Esophagus squamous epithelium (tissue), 5 donors: ENCODE measurements at regions not wholly inside any gene's neighbourhood (a gene's known extent, or its start where the extent isn't known, plus 50 kb on each side); places are given as distances from the start of the nearest gene placed in this dataset.

Source experiments
- DNase-seq: peaks from one replicate; lab custom pipeline; 2025; lab: John Stamatoyannopoulos, UW
- H3K27ac ChIP-seq, 4 donors: fragments of 200-600 bp; sonication (generic); one replicate each; pipeline ENCODE4 v1.5.1; 2016 to 2019; ENCODE audit warnings: mild to moderate bottlenecking in 1 of 4
- H3K27me3 ChIP-seq, 4 donors: fragments of 200-600 bp; sonication (generic); 1 replicate in 3 of 4; 2 replicates in 1 of 4; pipeline versions ENCODE4 v1.5.1 to v1.6.0; 2017 to 2021; ENCODE audit warnings: antibody characterized with exemption in 1 of 4
- H3K36me3 ChIP-seq, 3 donors: fragments of 200-600 bp; sonication (generic); one replicate each; pipeline ENCODE4 v1.5.1; 2016 to 2019
- H3K4me1 ChIP-seq, 3 donors: fragments of 200-600 bp; sonication (generic); one replicate each; pipeline ENCODE4 v1.5.1; 2017 to 2019
- H3K4me3 ChIP-seq, 4 donors: fragments of 200-600 bp; sonication (generic); 1 replicate in 3 of 4; 2 replicates in 1 of 4; pipeline ENCODE4 v1.5.1; 2016 to 2019; ENCODE audit warnings: mild to moderate bottlenecking in 2 of 4, moderate library complexity in 1 of 4
- H3K9me3 ChIP-seq, 3 donors: fragments of 200-600 bp; sonication (generic); one replicate each; pipeline ENCODE4 v1.5.1; 2016 to 2019
- POLR2A ChIP-seq, 4 donors: fragments of 450-650 bp; IDR thresholded peaks; one replicate each; pipeline ENCODE4 v1.6.1; 2017; ENCODE audit warnings: antibody characterized with exemption in 4 of 4, mild to moderate bottlenecking in 4 of 4, moderate library complexity in 3 of 4
- WGBS, 2 donors: methylation state at CpG; one replicate each; pipeline ENCODE4 v1.1.5; 2018; 5-methylcytosine and 5-hydroxymethylcytosine counted together
- intact Hi-C: fragments of 100-400 bp; cut with DNase I; formaldehyde crosslinking; loops from one replicate; pipeline ENCODE4 v1.15.0; 2022
- TF ChIP-seq, protein P1 (sequence below), 6 experiments: fragments of 450-650 bp in 4 of 6; fragments of 200-600 bp in 2 of 6; sonication (generic) in 2 of 6; IDR thresholded peaks; one replicate each; pipeline ENCODE4 v1.5.1; 2016 to 2019; ENCODE audit warnings: antibody characterized with exemption in 6 of 6, mild to moderate bottlenecking in 4 of 6, moderate library complexity in 4 of 6
- donor health status: DM: yes; HTN: yes; CAD: no.

DNA sequence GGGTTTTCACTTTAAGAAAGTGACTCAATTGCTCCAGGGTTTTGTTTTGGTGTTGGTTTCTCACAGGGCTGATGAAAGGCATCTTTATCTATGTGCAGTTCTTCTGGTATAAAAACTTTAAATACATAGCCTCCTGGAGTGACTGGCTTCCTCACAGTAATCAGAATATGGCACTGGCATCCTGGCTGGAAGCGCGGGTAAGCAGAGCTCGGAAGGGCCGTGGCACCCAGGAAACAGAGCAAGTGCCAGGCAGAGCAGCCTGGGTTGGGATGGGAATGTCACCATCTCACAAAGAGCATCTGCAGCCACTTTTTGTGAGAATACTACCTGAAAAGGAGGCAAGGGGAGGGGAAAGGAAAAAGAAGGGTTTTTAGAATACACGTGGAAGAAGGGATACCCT is 534.7 kb downstream of the PLCL1 start:
- no peaks in the 10 kb centered on the region for H3K9me3 ChIP-seq
- intact Hi-C loops = no loop called here
- H3K4me3 ChIP-seq = no peak overlapping the region
- DNase-seq = no peak
- no peaks in the 10 kb centered on the region for H3K4me1 ChIP-seq
- WGBS, 2 donors = 86 to 91% methylated on average over 1 to 5 of the region's 5 CpGs
- H3K27ac ChIP-seq = no peak overlapping the region
- no peaks in the 10 kb centered on the region for H3K36me3 ChIP-seq
- TF ChIP-seq POLR2A (IDR thresholded peaks at IDR 0.05) = no peak
- TF ChIP-seq, protein P1, sequence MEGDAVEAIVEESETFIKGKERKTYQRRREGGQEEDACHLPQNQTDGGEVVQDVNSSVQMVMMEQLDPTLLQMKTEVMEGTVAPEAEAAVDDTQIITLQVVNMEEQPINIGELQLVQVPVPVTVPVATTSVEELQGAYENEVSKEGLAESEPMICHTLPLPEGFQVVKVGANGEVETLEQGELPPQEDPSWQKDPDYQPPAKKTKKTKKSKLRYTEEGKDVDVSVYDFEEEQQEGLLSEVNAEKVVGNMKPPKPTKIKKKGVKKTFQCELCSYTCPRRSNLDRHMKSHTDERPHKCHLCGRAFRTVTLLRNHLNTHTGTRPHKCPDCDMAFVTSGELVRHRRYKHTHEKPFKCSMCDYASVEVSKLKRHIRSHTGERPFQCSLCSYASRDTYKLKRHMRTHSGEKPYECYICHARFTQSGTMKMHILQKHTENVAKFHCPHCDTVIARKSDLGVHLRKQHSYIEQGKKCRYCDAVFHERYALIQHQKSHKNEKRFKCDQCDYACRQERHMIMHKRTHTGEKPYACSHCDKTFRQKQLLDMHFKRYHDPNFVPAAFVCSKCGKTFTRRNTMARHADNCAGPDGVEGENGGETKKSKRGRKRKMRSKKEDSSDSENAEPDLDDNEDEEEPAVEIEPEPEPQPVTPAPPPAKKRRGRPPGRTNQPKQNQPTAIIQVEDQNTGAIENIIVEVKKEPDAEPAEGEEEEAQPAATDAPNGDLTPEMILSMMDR (IDR thresholded peaks at IDR 0.05) = no peak
- peaks cover 0 to 3% (median 0%) of the 10 kb centered on the region in 4 donors for H3K27me3 ChIP-seq

DNA sequence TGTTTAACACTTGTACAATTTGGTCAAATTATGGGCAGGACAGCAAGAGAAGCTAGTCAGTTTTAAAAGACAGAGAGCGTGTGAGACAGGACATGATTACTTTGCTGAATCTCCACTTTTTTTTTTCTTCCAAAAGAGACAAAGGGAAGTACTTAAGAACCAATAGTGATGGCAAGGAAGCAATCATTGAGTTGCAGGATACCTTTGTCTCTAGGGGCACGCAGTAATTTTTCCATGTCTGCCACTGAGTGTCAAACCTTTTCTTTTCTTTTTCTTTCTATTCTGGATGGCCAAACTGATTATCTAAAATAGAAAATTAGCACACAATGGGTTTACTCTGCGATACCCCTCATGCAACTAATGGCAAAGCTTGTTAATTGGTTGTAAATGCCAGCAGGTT is 533.0 kb downstream of the PLCL1 start:
- intact Hi-C loops = no loop called here
- no peak for TF ChIP-seq POLR2A (IDR thresholded peaks at IDR 0.05)
- TF ChIP-seq, protein P1 (IDR thresholded peaks at IDR 0.05) = no peak
- H3K27me3 ChIP-seq = peaks cover 0 to 3% (median 0%) of the 10 kb centered on the region in 4 donors
- no peaks in the 10 kb centered on the region for H3K9me3 ChIP-seq
- no peaks in the 10 kb centered on the region for H3K4me1 ChIP-seq
- no peak for DNase-seq
- no peaks in the 10 kb centered on the region for H3K36me3 ChIP-seq
- no peak overlapping the region for H3K4me3 ChIP-seq
- H3K27ac ChIP-seq = no peak overlapping the region
- WGBS, 2 donors = 47 to 59% methylated on average over 3 of the region's 3 CpGs

DNA sequence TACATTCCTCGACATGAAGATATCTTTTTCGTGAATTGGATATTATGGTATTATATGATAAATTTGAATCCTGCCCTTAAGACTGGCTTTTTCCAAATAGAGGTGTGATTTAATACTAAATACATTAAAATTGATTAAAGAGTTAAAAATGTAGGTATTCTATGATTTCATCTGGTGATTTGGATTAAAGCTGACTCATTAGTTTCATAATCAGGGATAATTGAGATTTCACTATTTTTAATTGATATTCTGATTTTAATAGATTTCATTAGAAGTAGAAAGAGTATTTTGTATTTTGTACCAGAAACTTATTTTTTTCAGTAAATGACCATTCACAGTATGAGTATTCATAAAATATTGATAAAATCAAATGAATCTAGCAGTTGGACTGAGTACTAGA is 524.1 kb downstream of the PLCL1 start:
- Histone ChIP-seq H3K9me3 (no peaks in the 10 kb centered on the region), H3K4me1 (no peaks in the 10 kb centered on the region), H3K27ac (no peak overlapping the region), H3K4me3 (no peak overlapping the region), H3K27me3 (no peaks in the 10 kb centered on the region), H3K36me3 (no peaks in the 10 kb centered on the region)
- intact Hi-C loops = no loop called here
- WGBS, 2 donors = 78 to 92% methylated on average over 2 of the region's 2 CpGs
- TF ChIP-seq, protein P1 (IDR thresholded peaks at IDR 0.05) = no peak
- TF ChIP-seq POLR2A (IDR thresholded peaks at IDR 0.05) = no peak
- no peak for DNase-seq

DNA sequence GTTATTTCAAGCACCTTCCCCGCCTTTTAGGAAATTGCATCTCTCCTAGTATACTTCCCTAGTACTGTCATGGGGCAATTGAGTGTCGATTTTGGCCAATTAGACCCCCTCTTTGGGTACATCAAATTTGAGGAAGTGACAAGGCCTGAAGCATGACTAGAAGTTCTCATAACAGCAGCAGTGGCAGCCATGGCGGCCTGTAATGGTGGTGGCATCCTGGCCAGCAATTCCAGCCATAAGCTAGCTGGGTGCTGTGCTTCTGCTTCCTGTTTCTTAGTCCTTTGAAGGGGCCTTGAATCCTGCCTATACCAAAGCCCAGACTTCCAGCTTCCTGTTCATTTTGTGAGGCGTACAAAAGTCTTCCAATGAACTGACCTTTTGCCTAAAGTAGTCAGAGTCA is 523.1 kb downstream of the PLCL1 start:
- Histone ChIP-seq H3K27ac (no peak overlapping the region), H3K4me1 (no peaks in the 10 kb centered on the region), H3K4me3 (no peak overlapping the region), H3K9me3 (no peaks in the 10 kb centered on the region), H3K36me3 (no peaks in the 10 kb centered on the region), H3K27me3 (no peaks in the 10 kb centered on the region)
- intact Hi-C loops = no loop called here
- TF ChIP-seq POLR2A (IDR thresholded peaks at IDR 0.05) = no peak
- TF ChIP-seq, protein P1 (IDR thresholded peaks at IDR 0.05) = no peak
- no peak for DNase-seq
- 73 to 77% methylated on average over 3 to 4 of the region's 4 CpGs for WGBS, 2 donors

DNA sequence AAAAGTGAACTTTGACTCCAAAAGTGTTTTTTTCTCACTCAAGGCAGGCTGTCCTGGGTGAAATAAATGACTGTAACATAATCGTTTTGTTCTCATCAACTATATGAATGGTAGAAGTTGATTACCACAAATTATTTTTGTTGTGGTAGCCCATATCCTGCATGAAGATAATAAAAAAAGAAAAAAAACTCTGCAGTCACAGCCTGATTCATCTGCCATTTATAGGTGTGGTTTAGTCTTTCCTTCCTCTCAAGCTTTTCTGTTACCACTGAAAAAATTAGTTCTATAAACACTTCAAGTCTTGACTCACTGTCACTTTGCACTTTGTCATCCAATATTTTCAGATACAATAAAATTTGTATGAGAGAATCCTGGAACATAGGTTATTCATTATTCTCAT is 522.0 kb downstream of the PLCL1 start:
- no peaks in the 10 kb centered on the region for H3K9me3 ChIP-seq
- 55 to 57% methylated on average over 1 of the region's 1 CpG for WGBS, 2 donors
- no peak overlapping the region for H3K4me3 ChIP-seq
- no peak for DNase-seq
- peaks cover 0 to 10% (median 0%) of the 10 kb centered on the region in 4 donors for H3K27me3 ChIP-seq
- H3K27ac ChIP-seq = no peak overlapping the region
- TF ChIP-seq POLR2A (IDR thresholded peaks at IDR 0.05) = no peak
- H3K4me1 ChIP-seq = no peaks in the 10 kb centered on the region
- intact Hi-C loops = no loop called here
- H3K36me3 ChIP-seq = no peaks in the 10 kb centered on the region

DNA sequence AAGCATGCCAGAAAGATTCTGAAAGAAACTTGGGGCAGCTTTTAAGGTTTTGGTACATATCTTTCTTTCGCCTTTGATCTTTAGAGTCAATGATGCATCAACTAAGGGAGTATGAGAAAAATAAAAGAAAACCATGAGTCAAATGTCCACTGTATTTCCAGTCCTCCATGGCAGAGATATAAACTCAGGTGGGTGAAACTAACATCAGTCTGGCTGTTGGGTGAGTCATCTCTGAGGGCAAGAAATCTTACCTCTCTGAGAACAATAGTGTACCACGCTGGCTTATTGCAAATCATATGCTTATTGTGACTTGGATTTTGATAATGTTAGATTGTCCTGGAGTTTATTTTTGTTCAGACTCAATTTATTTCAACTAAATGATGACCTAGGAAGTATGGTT is 521.0 kb downstream of the PLCL1 start:
- no peak overlapping the region for H3K4me3 ChIP-seq

More for the DNA sequence above, 521.0 kb downstream of the PLCL1 start:
- no peaks in the 10 kb centered on the region for H3K4me1 ChIP-seq
- no peaks in the 10 kb centered on the region for H3K36me3 ChIP-seq
- no peaks in the 10 kb centered on the region for H3K9me3 ChIP-seq
- peaks cover 0 to 18% (median 0%) of the 10 kb centered on the region in 4 donors for H3K27me3 ChIP-seq
- intact Hi-C loops = no loop called here
- H3K27ac ChIP-seq = no peak overlapping the region
- TF ChIP-seq, protein P1 (IDR thresholded peaks at IDR 0.05) = no peak
- no peak for TF ChIP-seq POLR2A (IDR thresholded peaks at IDR 0.05)
- no peak for DNase-seq
- WGBS, 2 donors = 44 to 82% methylated on average over 2 of the region's 2 CpGs
